H9 (cell line): ENCODE measurements at regions not wholly inside any gene's neighbourhood (a gene's known extent, or its start where the extent isn't known, plus 50 kb on each side); places are given as distances from the start of the nearest gene placed in this dataset.

Experiments used
- DNase-seq: peaks from one replicate; pipeline ENCODE4 v3.0.0-alpha.2; 2017
- H2AFZ ChIP-seq: one replicate; pipeline ENCODE4 v1.6.1; 2013; ENCODE audit warnings: mild to moderate bottlenecking, low read length, control low read depth, moderate library complexity
- H2AK5ac ChIP-seq: 2 replicates; pipeline ENCODE4 v1.6.1; 2013; ENCODE audit warnings: low read length, control low read depth, mixed read lengths; ENCODE audit not compliant: insufficient read length
- H2BK120ac ChIP-seq: one replicate; pipeline ENCODE4 v1.6.1; 2013; ENCODE audit warnings: low read depth, mild to moderate bottlenecking, low read length, control low read depth, inconsistent platforms; ENCODE audit not compliant: poor library complexity, severe bottlenecking
- H2BK12ac ChIP-seq: 2 replicates; pipeline ENCODE4 v1.6.1; 2013; ENCODE audit warnings: low read length, control low read depth, mixed read lengths, low read depth; ENCODE audit not compliant: insufficient read length
- H2BK15ac ChIP-seq: 2 replicates; pipeline ENCODE4 v1.6.1; 2013; ENCODE audit warnings: low read depth, low read length, control low read depth
- H2BK20ac ChIP-seq: one replicate; pipeline ENCODE4 v1.6.1; 2013; ENCODE audit warnings: low read depth, mild to moderate bottlenecking, low read length, control low read depth, inconsistent platforms; ENCODE audit not compliant: poor library complexity, severe bottlenecking
- H2BK5ac ChIP-seq: 2 replicates; pipeline ENCODE4 v1.6.1; 2013; ENCODE audit warnings: low read length, control low read depth, mixed read lengths; ENCODE audit not compliant: insufficient read length
- H3K14ac ChIP-seq: 2 replicates; pipeline ENCODE4 v1.6.1; 2013; ENCODE audit warnings: low read length, control low read depth; ENCODE audit not compliant: insufficient read depth
- H3K18ac ChIP-seq: 2 replicates; pipeline ENCODE4 v1.6.1; 2013; ENCODE audit warnings: low read depth, mild to moderate bottlenecking, mixed read lengths, low read length, control low read depth; ENCODE audit not compliant: insufficient read length
- H3K23ac ChIP-seq: 2 replicates; pipeline ENCODE4 v1.6.1; 2013; ENCODE audit warnings: low read length, control low read depth, mixed read lengths, low read depth; ENCODE audit not compliant: insufficient read length
- H3K23me2 ChIP-seq: 2 replicates; pipeline ENCODE4 v1.6.1; 2013; ENCODE audit warnings: low read depth, mild to moderate bottlenecking, mixed read lengths, low read length, control low read depth; ENCODE audit not compliant: insufficient read length, poor library complexity, severe bottlenecking
- H3K27ac ChIP-seq: 2 replicates; pipeline ENCODE4 v1.5.1; 2013; ENCODE audit warnings: low read length, control low read depth, mixed read lengths, low read depth; ENCODE audit not compliant: insufficient read length
- H3K27me3 ChIP-seq: 2 replicates; pipeline ENCODE4 v1.6.1; 2013; ENCODE audit warnings: low read length, control low read depth, inconsistent platforms; ENCODE audit not compliant: insufficient read depth
- H3K4ac ChIP-seq: 2 replicates; pipeline ENCODE4 v1.6.1; 2013; ENCODE audit warnings: low read depth, mild to moderate bottlenecking, control low read depth, inconsistent platforms, low read length, moderate library complexity
- H3K4me1 ChIP-seq: 2 replicates; pipeline ENCODE4 v1.6.1; 2013; ENCODE audit warnings: low read length, control low read depth, inconsistent platforms; ENCODE audit not compliant: insufficient read depth
- H3K4me2 ChIP-seq: 2 replicates; pipeline ENCODE4 v1.6.1; 2013; ENCODE audit warnings: low read length, control low read depth, mixed read lengths; ENCODE audit not compliant: insufficient read length, insufficient read depth
- H3K56ac ChIP-seq: 2 replicates; pipeline ENCODE4 v1.6.1; 2013; ENCODE audit warnings: low read depth, mild to moderate bottlenecking, mixed read lengths, low read length, control low read depth; ENCODE audit not compliant: insufficient read length
- H3K79me1 ChIP-seq: 2 replicates; pipeline ENCODE4 v1.6.1; 2013; ENCODE audit warnings: low read depth, mild to moderate bottlenecking, moderate library complexity, low read length, control low read depth, inconsistent platforms; ENCODE audit not compliant: insufficient read depth, poor library complexity, severe bottlenecking
- H3K79me2 ChIP-seq: 2 replicates; pipeline ENCODE4 v1.6.1; 2013; ENCODE audit warnings: low read length, control low read depth, inconsistent platforms; ENCODE audit not compliant: insufficient read depth
- H3K9ac ChIP-seq: 2 replicates; pipeline ENCODE4 v1.6.1; 2013; ENCODE audit warnings: low read length, control low read depth, mixed read lengths; ENCODE audit not compliant: insufficient read length; ENCODE audit errors: extremely low read depth
- H3K9me3 ChIP-seq: one replicate; pipeline ENCODE4 v1.6.1; 2013; ENCODE audit warnings: low read depth, low read length, inconsistent platforms; ENCODE audit not compliant: control insufficient read depth
- H3T11ph ChIP-seq: one replicate; pipeline ENCODE4 v1.6.1; 2013; ENCODE audit warnings: mild to moderate bottlenecking, low read length, control low read depth, inconsistent platforms
- H4K20me1 ChIP-seq: one replicate; pipeline ENCODE4 v1.6.1; 2013; ENCODE audit not compliant: control insufficient read depth, insufficient read length, insufficient read depth
- H4K5ac ChIP-seq: 2 replicates; pipeline ENCODE4 v1.6.1; 2013; ENCODE audit warnings: low read depth, mild to moderate bottlenecking, mixed read lengths, low read length, control low read depth; ENCODE audit not compliant: insufficient read length
- H4K8ac ChIP-seq: replicated peaks from 2 replicates; pipeline ENCODE4 v1.6.1; 2013; ENCODE audit warnings: low read length, control low read depth, mixed read lengths, low read depth; ENCODE audit not compliant: insufficient read length
- H4K91ac ChIP-seq: 2 replicates; pipeline ENCODE4 v1.6.1; 2013; ENCODE audit warnings: low read depth, mild to moderate bottlenecking, moderate library complexity, mixed read lengths, low read length, control low read depth; ENCODE audit not compliant: insufficient read length
- H3K27ac Mint-ChIP-seq, 3 experiments: 2 replicates in 2 of 3; 3 replicates in 1 of 3; pipeline ENCODE4 v1.8.0; 2020 to 2021; ENCODE audit warnings: mixed read lengths in 3 of 3, mild to moderate bottlenecking in 1 of 3, moderate library complexity in 1 of 3
- H3K27me3 Mint-ChIP-seq: 2 replicates; pipeline ENCODE4 v1.8.0; 2021; ENCODE audit warnings: low read depth, mild to moderate bottlenecking, moderate library complexity, mixed read lengths
- H3K36me3 Mint-ChIP-seq, 3 experiments: 2 replicates in 2 of 3; 3 replicates in 1 of 3; pipeline ENCODE4 v1.8.0; 2020 to 2021; ENCODE audit warnings: low read depth in 3 of 3, mixed read lengths in 3 of 3; ENCODE audit not compliant: insufficient read depth in 1 of 3
- H3K4me1 Mint-ChIP-seq, 2 experiments: 2 replicates each; pipeline ENCODE4 v1.8.0; 2020; ENCODE audit warnings: mixed read lengths in 2 of 2
- H3K4me3 Mint-ChIP-seq, 2 experiments: 2 replicates in 1 of 2; 3 replicates in 1 of 2; pipeline ENCODE4 v1.8.0; 2020 to 2021; ENCODE audit warnings: mild to moderate bottlenecking in 2 of 2, mixed read lengths in 2 of 2, moderate library complexity in 1 of 2
- H3K9me3 Mint-ChIP-seq, 2 experiments: 2 replicates in 1 of 2; 3 replicates in 1 of 2; pipeline ENCODE4 v1.8.0; 2020; ENCODE audit warnings: mild to moderate bottlenecking in 2 of 2, mixed read lengths in 2 of 2, moderate library complexity in 1 of 2
- CTCF ChIP-seq: fragments of 200-600 bp; sonication (generic); conservative IDR thresholded peaks from 3 replicates; pipeline ENCODE4 v1.8.0; 2021; ENCODE audit warnings: antibody characterized with exemption, mild to moderate bottlenecking
- WGBS: extraction: QIAGEN DNeasy Blood & Tissue Kit; methylation state at CpG from one replicate; pipeline ENCODE4 v1.1.7; 2013; ENCODE audit warnings: missing lambda C conversion rate, low lambda C conversion rate, mixed read lengths; ENCODE audit not compliant: insufficient read length; ENCODE audit errors: extremely low coverage; 5-methylcytosine and 5-hydroxymethylcytosine counted together

DNA sequence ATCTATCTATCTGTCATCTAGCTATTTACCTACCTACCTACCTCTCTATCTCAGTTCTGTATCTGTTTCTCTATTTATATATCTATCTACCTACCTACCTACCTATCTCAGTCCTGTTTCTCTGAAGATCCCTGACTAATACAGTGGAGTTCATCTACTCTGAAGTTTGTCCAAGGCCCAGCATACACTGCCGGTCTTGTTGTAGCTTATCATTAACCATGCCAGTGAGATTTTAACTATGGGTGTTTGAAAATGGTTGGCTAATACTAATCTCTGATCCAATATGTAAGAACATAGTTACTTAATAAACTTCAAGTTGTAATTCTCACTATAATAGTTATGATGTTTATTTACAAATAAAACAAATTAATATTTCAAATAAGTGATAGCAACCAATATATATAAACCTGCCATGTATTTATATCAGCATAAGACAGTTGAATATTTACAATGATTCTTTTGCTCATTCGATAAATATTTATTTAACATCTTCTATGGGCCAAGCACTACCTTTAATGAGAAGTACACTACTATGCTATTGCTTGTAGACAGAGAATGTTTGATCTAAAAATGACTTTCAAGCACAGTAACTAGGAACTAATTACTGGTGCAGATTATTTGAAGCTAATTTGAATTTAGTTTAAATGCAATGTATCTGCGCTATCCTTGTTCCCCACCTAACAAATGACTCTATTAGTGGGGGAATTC lies 242.1 kb downstream of the KLF5 start:
- no peak for DNase-seq
- Mint-ChIP-seq H3K4me3 (no peak overlapping the region), H3K4me1 (peaks cover 4 to 5% of the 10 kb centered on the region in 2 experiments; a peak in 2 of 4 replicates), H3K27ac (no peak overlapping the region), H3K36me3 (no peaks in the 10 kb centered on the region), H3K27me3 (no peaks in the 10 kb centered on the region), H3K9me3 (no peaks in the 10 kb centered on the region)
- Histone ChIP-seq H3K18ac (no peak overlapping the region), H3T11ph (no peak overlapping the region), H4K8ac (no peak overlapping the region), H4K91ac (no peak overlapping the region), H3K79me2 (no peaks in the 10 kb centered on the region), H2BK15ac (no peak overlapping the region), H3K79me1 (no peaks in the 10 kb centered on the region), H3K9ac (no peak overlapping the region), H3K23me2 (no peaks in the 10 kb centered on the region), H3K23ac (no peak overlapping the region), H2AK5ac (no peak overlapping the region), H3K14ac (no peak overlapping the region), H4K5ac (no peak overlapping the region), H3K4me2 (no peak overlapping the region), H2BK120ac (no peak overlapping the region), H3K27ac (no peak overlapping the region), H3K9me3 (no peaks in the 10 kb centered on the region), H2BK12ac (no peak overlapping the region), H3K4ac (no peak overlapping the region), H3K27me3 (no peaks in the 10 kb centered on the region), H2BK20ac (no peak overlapping the region), H2AFZ (no peak overlapping the region), H3K56ac (no peak overlapping the region), H4K20me1 (no peaks in the 10 kb centered on the region), H2BK5ac (no peak overlapping the region), H3K4me1 (no peaks in the 10 kb centered on the region)
- no CpG with 5 or more reads among the region's 3 CpGs for WGBS
- no peak for TF ChIP-seq CTCF
